AG04450 (cell line): ENCODE measurements at regions not wholly inside any gene's neighbourhood (a gene's known extent, or its start where the extent isn't known, plus 50 kb on each side); places are given as distances from the start of the nearest gene placed in this dataset.

Experiments used
- CTCF ChIA-PET: fragments of 300-600, 350-600 bp; formaldehyde crosslinking; extraction: SDS; loops from one replicate; lab custom pipeline; 2022; ENCODE audit warnings: antibody characterized with exemption, inconsistent platforms; lab: Charles Lee
- POLR2A ChIA-PET: fragments of 350-600 bp; formaldehyde crosslinking; extraction: SDS; loops from one replicate; lab custom pipeline; 2021; ENCODE audit warnings: antibody characterized with exemption, inconsistent platforms; lab: Yijun Ruan, JAX
- DNase-seq: peaks from one replicate; pipeline ENCODE4 v3.0.0-alpha.2; 2011; ENCODE audit warnings: low read depth, low spot score
- H3K27ac ChIP-seq: one replicate; pipeline ENCODE4 v1.5.1; 2012; ENCODE audit warnings: low read depth, low read length, control low read depth
- H3K27me3 ChIP-seq: one replicate; pipeline ENCODE4 v1.6.0; 2012; ENCODE audit warnings: low read length; ENCODE audit not compliant: control insufficient read depth, insufficient read depth
- H3K4me3 ChIP-seq: 2 replicates; pipeline ENCODE4 v1.5.1; 2011; ENCODE audit warnings: mild to moderate bottlenecking, low read depth, low read length, control low read depth
- H3K9me3 ChIP-seq: 2 replicates; pipeline ENCODE4 v1.5.1; 2012; ENCODE audit warnings: low read length; ENCODE audit not compliant: control insufficient read depth, insufficient read depth
- TF ChIP-seq, protein P1 (sequence below): IDR thresholded peaks from 2 replicates; pipeline ENCODE4 v1.5.1; 2011; ENCODE audit warnings: low read depth, low read length, control low read depth, inconsistent platforms

DNA sequence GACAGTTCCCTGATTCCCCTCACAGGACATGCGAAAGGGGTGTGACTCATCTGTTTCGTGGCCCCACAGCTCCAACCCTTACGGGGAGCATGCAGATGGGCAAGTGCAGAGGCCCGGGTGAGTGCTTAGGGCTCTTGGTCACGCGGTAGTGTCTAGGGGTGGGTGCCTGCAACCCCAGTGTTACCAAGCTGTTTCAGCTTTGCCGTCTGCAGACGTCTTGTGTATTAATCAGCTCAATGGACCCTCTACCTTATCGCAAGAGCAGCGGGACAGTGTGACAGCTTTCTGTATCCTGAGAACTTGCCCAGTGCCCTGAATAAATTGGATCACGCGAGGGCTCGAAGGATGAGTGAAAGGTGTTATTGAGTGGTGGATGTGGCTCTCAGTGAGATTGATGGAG lies 816.4 kb upstream of the ANO3 start:
- H3K27ac ChIP-seq: no peak overlapping the region
- no peak for DNase-seq
- no peaks in the 10 kb centered on the region for H3K27me3 ChIP-seq
- CTCF ChIA-PET: no interaction called here
- TF ChIP-seq, protein P1, sequence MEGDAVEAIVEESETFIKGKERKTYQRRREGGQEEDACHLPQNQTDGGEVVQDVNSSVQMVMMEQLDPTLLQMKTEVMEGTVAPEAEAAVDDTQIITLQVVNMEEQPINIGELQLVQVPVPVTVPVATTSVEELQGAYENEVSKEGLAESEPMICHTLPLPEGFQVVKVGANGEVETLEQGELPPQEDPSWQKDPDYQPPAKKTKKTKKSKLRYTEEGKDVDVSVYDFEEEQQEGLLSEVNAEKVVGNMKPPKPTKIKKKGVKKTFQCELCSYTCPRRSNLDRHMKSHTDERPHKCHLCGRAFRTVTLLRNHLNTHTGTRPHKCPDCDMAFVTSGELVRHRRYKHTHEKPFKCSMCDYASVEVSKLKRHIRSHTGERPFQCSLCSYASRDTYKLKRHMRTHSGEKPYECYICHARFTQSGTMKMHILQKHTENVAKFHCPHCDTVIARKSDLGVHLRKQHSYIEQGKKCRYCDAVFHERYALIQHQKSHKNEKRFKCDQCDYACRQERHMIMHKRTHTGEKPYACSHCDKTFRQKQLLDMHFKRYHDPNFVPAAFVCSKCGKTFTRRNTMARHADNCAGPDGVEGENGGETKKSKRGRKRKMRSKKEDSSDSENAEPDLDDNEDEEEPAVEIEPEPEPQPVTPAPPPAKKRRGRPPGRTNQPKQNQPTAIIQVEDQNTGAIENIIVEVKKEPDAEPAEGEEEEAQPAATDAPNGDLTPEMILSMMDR: no peak
- H3K4me3 ChIP-seq: no peak overlapping the region
- H3K9me3 ChIP-seq: no peaks in the 10 kb centered on the region
- POLR2A ChIA-PET: no interaction called here

DNA sequence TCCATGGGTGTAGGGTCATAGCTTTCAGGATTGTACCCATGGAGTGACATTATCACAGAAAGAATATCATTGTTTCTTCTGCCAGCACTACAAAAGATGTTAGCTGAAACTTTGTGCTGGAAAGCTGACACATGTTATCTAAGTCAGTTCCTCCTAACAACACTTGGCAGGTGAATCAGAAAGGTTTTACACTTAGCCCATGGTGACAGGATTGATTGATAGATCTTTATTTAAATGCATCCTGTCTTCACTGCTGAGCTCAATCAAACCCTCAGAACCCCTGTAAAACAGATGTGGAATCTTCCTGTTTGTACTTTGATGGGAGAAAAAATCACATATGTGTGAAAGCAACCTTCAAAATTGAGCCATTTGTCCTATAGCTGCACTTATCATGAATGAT lies 811.5 kb upstream of the ANO3 start:
- ChIA-PET POLR2A (no interaction called here), CTCF (no interaction called here)
- TF ChIP-seq, protein P1: no peak

DNA sequence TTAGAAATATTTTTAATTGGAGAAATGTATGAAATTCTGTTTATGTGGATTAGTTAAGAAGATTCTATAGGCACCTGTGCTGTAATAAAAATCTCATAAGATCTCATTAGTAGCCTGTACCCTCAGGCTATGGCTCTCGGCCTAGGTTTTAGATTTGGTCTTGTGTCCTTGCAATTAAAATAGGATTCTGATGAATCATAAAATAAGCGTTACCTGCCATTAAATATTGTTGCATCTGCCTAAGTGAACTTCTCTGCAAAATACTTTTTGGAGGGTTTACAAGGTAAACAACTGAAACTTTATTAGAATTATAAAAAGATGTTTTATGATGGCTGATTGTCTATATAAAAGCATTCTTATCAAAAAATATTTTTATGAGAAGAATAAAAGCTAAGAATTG lies 804.1 kb upstream of the ANO3 start:
- H3K27ac ChIP-seq: no peak overlapping the region
- no peaks in the 10 kb centered on the region for H3K9me3 ChIP-seq
- H3K27me3 ChIP-seq: no peaks in the 10 kb centered on the region
- DNase-seq: no peak
- TF ChIP-seq, protein P1: no peak
- H3K4me3 ChIP-seq: no peak overlapping the region
- POLR2A ChIA-PET: no interaction called here
- CTCF ChIA-PET: no interaction called here

More for the DNA sequence above, 811.5 kb upstream of the ANO3 start:
- no peak for DNase-seq
- no peaks in the 10 kb centered on the region for H3K27me3 ChIP-seq
- H3K27ac ChIP-seq: no peak overlapping the region
- no peaks in the 10 kb centered on the region for H3K9me3 ChIP-seq
- H3K4me3 ChIP-seq: no peak overlapping the region

DNA sequence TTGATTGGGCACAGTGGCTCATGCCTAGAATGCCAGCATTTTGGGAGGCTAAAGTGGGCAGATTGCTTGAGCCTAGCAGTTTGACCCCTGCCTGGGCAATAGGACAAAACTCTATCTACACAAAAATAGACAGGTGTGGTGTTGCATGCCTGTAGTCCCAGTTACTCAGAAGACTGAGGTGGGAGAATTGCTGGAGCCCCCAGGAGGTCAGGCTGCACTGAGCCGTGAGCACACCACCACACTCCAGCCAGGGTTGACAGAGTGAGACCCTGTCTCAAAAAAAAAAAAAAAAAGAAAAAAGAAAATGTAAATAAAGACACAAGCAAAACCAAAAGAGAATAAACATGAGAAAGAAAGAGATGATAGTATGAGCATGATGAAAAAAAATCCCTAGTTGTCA lies 802.4 kb upstream of the ANO3 start:
- POLR2A ChIA-PET: no interaction called here
- DNase-seq: no peak
- CTCF ChIA-PET: no interaction called here
- Histone ChIP-seq H3K27ac (no peak overlapping the region), H3K9me3 (no peaks in the 10 kb centered on the region), H3K27me3 (no peaks in the 10 kb centered on the region), H3K4me3 (no peak overlapping the region)
- TF ChIP-seq, protein P1: no peak

DNA sequence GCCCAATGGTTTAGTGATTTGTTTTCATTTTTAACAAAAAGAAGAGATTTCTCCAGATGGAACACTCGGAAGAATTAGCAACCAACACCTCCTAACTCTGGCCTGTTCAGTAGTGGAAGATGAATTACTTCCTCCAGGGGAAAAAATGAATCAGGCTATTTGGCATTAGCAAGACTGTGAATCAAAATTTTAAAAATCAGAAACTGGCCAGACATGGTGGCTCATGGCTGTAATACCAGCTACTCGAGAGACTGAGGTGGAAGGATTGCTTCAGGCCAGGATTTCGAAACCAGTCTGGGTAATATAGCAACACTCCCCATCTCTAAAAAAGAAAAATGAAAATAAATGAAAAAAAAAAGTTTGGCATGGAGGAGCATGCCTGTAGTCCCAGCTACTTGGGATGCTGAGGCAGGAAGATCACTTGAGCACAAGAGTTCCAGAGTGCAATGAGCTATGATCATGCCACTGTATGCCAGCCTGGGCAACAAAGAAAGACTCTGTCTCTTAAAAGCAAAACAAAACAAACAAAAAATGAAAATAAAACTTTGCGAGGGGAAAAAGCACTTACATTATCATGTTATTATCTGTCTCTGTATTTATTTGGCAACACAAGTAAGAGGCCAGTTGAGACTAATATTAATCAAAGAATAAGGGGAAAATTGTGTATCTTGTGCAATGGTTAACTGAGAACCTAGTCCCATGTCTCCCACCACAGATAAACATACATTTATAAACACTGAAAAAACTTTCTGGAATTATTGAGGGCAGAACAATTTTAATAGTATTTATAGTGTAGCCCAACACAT lies 796.3 kb upstream of the ANO3 start:
- H3K27ac ChIP-seq: no peak overlapping the region
- ChIA-PET CTCF (no interaction called here), POLR2A (no interaction called here)
- no peak for DNase-seq
- TF ChIP-seq, protein P1: no peak
- no peaks in the 10 kb centered on the region for H3K9me3 ChIP-seq
- H3K4me3 ChIP-seq: no peak overlapping the region
- H3K27me3 ChIP-seq: no peaks in the 10 kb centered on the region
